Testis (tissue), 2 donors: ENCODE measurements at regions not wholly inside any gene's neighbourhood (a gene's known extent, or its start where the extent isn't known, plus 50 kb on each side); places are given as distances from the start of the nearest gene placed in this dataset.

Experiments
- DNase-seq: peaks from one replicate; pipeline ENCODE4 v3.0.0-alpha.2; 2019
- H3K27ac ChIP-seq, 2 donors: fragments of 200-600 bp; sonication (generic); one replicate each; pipeline ENCODE4 v1.5.1; 2019
- H3K27me3 ChIP-seq: fragments of 200-600 bp; sonication (generic); one replicate; pipeline ENCODE4 v1.5.1; 2019
- H3K36me3 ChIP-seq: fragments of 200-600 bp; sonication (generic); one replicate; pipeline ENCODE4 v1.5.1; 2017; ENCODE audit warnings: low read depth; ENCODE audit errors: missing control alignments
- H3K4me1 ChIP-seq: fragments of 200-600 bp; sonication (generic); one replicate; pipeline ENCODE4 v1.5.1; 2019
- H3K4me3 ChIP-seq, 2 donors: fragments of 200-600 bp; sonication (generic); one replicate each; pipeline ENCODE4 v1.5.1; 2017 to 2019
- H3K9me3 ChIP-seq: fragments of 200-600 bp; sonication (generic); one replicate; pipeline ENCODE4 v1.5.1; 2017
- CTCF ChIP-seq, 3 experiments: fragments of 450-650 bp in 2 of 3; fragments of 200-600 bp in 1 of 3; sonication (generic) in 1 of 3; IDR thresholded peaks; one replicate each; pipeline ENCODE4 v1.5.1; 2016 to 2019; ENCODE audit warnings: antibody characterized with exemption in 3 of 3, mild to moderate bottlenecking in 2 of 3, moderate library complexity in 1 of 3
- POLR2A ChIP-seq: fragments of 450-650 bp; IDR thresholded peaks from one replicate; pipeline ENCODE4 v1.6.1; 2017; ENCODE audit warnings: antibody characterized with exemption, mild to moderate bottlenecking, moderate library complexity
- WGBS, 2 donors: methylation state at CpG; one replicate each; pipeline ENCODE4 v1.1.5; 2018; 5-methylcytosine and 5-hydroxymethylcytosine counted together
- intact Hi-C: fragments of 100-400 bp; cut with DNase I; formaldehyde crosslinking; loops from one replicate; pipeline ENCODE4 v1.15.1; 2023; ENCODE audit warnings: low total_unique reads

GRCh38 chr10:89916468-89917215 lies 215.3 kb downstream of the KIF20B start:
- TF ChIP-seq POLR2A (no peak), CTCF (IDR thresholded peaks at IDR 0.05) (no peak)
- Histone ChIP-seq H3K9me3 (no peaks in the 10 kb centered on the region), H3K4me3 (no peak overlapping the region), H3K36me3 (no peaks in the 10 kb centered on the region), H3K27me3 (no peaks in the 10 kb centered on the region), H3K4me1 (no peaks in the 10 kb centered on the region), H3K27ac (no peak overlapping the region)
- WGBS, 2 donors: 63 to 75% methylated on average over 1 of the region's 1 CpG
- DNase-seq: no peak
- intact Hi-C loops: no loop called here

- H3K36me3 ChIP-seq: no peaks in the 10 kb centered on the region
- intact Hi-C loops: no loop called here
- no peaks in the 10 kb centered on the region for H3K27me3 ChIP-seq
- no peaks in the 10 kb centered on the region for H3K9me3 ChIP-seq
- no peak overlapping the region for H3K27ac ChIP-seq
- DNase-seq: no peak
- H3K4me3 ChIP-seq: no peak overlapping the region
- no peaks in the 10 kb centered on the region for H3K4me1 ChIP-seq
- 89 to 92% methylated on average over 5 of the region's 5 CpGs for WGBS, 2 donors
- TF ChIP-seq CTCF (IDR thresholded peaks at IDR 0.05): no peak
- no peak for TF ChIP-seq POLR2A
These were observed 220.0 kb downstream of the KIF20B start for GRCh38 chr10:89921403-89921802.

GRCh38 chr10:89923661-89924060 lies 222.3 kb downstream of the KIF20B start:
- 84 to 93% methylated on average over 1 of the region's 1 CpG for WGBS, 2 donors
- no peaks in the 10 kb centered on the region for H3K36me3 ChIP-seq
- no peak overlapping the region for H3K27ac ChIP-seq
- no peaks in the 10 kb centered on the region for H3K9me3 ChIP-seq
- H3K4me1 ChIP-seq: no peaks in the 10 kb centered on the region
- intact Hi-C loops: no loop called here
- H3K4me3 ChIP-seq: no peak overlapping the region
- no peak for DNase-seq
- TF ChIP-seq POLR2A (no peak), CTCF (IDR thresholded peaks at IDR 0.05) (no peak)
- no peaks in the 10 kb centered on the region for H3K27me3 ChIP-seq

GRCh38 chr10:89924261-89924660 lies 222.9 kb downstream of the KIF20B start:
- intact Hi-C loops: no loop called here
- Histone ChIP-seq H3K9me3 (no peaks in the 10 kb centered on the region), H3K4me3 (no peak overlapping the region), H3K27me3 (no peaks in the 10 kb centered on the region), H3K4me1 (no peaks in the 10 kb centered on the region), H3K36me3 (no peaks in the 10 kb centered on the region), H3K27ac (no peak overlapping the region)
- WGBS, 2 donors: 41 to 77% methylated on average over 1 of the region's 1 CpG
- TF ChIP-seq CTCF (IDR thresholded peaks at IDR 0.05) (no peak), POLR2A (no peak)
- no peak for DNase-seq

GRCh38 chr10:89926736-89927135 lies 225.3 kb downstream of the KIF20B start:
- Histone ChIP-seq H3K9me3 (no peaks in the 10 kb centered on the region), H3K27me3 (no peaks in the 10 kb centered on the region), H3K27ac (no peak overlapping the region), H3K4me1 (no peaks in the 10 kb centered on the region), H3K36me3 (no peaks in the 10 kb centered on the region), H3K4me3 (no peak overlapping the region)
- TF ChIP-seq POLR2A (no peak), CTCF (IDR thresholded peaks at IDR 0.05) (no peak)
- no peak for DNase-seq
- WGBS, 2 donors: 79 to 98% methylated on average over 2 of the region's 2 CpGs
- intact Hi-C loops: no loop called here
